ENCODE measurements at regions not wholly inside any gene's neighbourhood (a gene's known extent, or its start where the extent isn't known, plus 50 kb on each side); places are given as distances from the start of the nearest gene placed in this dataset.

GRCh38 chr18:10059610-10060468 is 146.0 kb downstream of the VAPA start:
- DNase-seq = no peak

- no peak for DNase-seq
These were observed 146.6 kb downstream of the VAPA start for GRCh38 chr18:10060469-10060782.

- no peak for DNase-seq
These were observed 147.0 kb downstream of the VAPA start for GRCh38 chr18:10060841-10061240.

GRCh38 chr18:10061566-10062140 is 147.8 kb downstream of the VAPA start:
- no peak for DNase-seq

- no peak for DNase-seq
These were observed 148.8 kb downstream of the VAPA start for GRCh38 chr18:10062302-10063300.

- no peak for DNase-seq
These were observed 149.7 kb downstream of the VAPA start for GRCh38 chr18:10063489-10063888.

GRCh38 chr18:10064267-10064666 is 150.5 kb downstream of the VAPA start:
- no peak for DNase-seq

GRCh38 chr18:10065296-10065695 is 151.5 kb downstream of the VAPA start:
- no peak for DNase-seq

- no peak for DNase-seq
These were observed 154.1 kb downstream of the VAPA start for GRCh38 chr18:10067670-10068659.

- DNase-seq = peak in 1 of 2 experiments; percentile 2
These were observed 155.2 kb downstream of the VAPA start for GRCh38 chr18:10068766-10069567.

GRCh38 chr18:10070561-10071000 is 156.8 kb downstream of the VAPA start:
- DNase-seq = no peak

- no peak for DNase-seq
These were observed 158.9 kb downstream of the VAPA start for GRCh38 chr18:10072671-10073175.

- no peak for DNase-seq
These were observed 160.3 kb downstream of the VAPA start for GRCh38 chr18:10074110-10074509.

GRCh38 chr18:10074728-10075127 is 160.9 kb downstream of the VAPA start:
- DNase-seq = no peak

GRCh38 chr18:10076502-10077030 is 162.8 kb downstream of the VAPA start:
- DNase-seq = no peak

- no peak for DNase-seq
These were observed 164.2 kb downstream of the VAPA start for GRCh38 chr18:10077986-10078385.

GRCh38 chr18:10080372-10080771 is 166.6 kb downstream of the VAPA start:
- DNase-seq = no peak

GRCh38 chr18:10081492-10081891 is 167.7 kb downstream of the VAPA start:
- no peak for DNase-seq

- no peak for DNase-seq
These were observed 171.6 kb downstream of the VAPA start for GRCh38 chr18:10085416-10085815.

- DNase-seq = no peak
These were observed 172.1 kb downstream of the VAPA start for GRCh38 chr18:10085876-10086275.

All from NCI-H187 (cell line).